Fibroblast of villous mesenchyme (primary cell): ENCODE measurements at regions not wholly inside any gene's neighbourhood (a gene's known extent, or its start where the extent isn't known, plus 50 kb on each side); places are given as distances from the start of the nearest gene placed in this dataset.
"Not testable (repeated sequence)": the region's sequence is repeated elsewhere in the genome, so short reads cannot be mapped to it uniquely, and the experiment has no call there.

Experiments used
- DNase-seq: peaks from one replicate; pipeline ENCODE4 v3.0.0-alpha.2; 2010; ENCODE audit warnings: low read depth
- H3K4me3 ChIP-seq: 2 replicates; pipeline ENCODE4 v1.5.1; 2011; ENCODE audit warnings: low read depth, mild to moderate bottlenecking, low read length
- CTCF ChIP-seq: IDR thresholded peaks from 2 replicates; pipeline ENCODE4 v1.5.1; 2012; ENCODE audit warnings: low read depth, mild to moderate bottlenecking, low read length; ENCODE audit not compliant: insufficient read depth

DNA sequence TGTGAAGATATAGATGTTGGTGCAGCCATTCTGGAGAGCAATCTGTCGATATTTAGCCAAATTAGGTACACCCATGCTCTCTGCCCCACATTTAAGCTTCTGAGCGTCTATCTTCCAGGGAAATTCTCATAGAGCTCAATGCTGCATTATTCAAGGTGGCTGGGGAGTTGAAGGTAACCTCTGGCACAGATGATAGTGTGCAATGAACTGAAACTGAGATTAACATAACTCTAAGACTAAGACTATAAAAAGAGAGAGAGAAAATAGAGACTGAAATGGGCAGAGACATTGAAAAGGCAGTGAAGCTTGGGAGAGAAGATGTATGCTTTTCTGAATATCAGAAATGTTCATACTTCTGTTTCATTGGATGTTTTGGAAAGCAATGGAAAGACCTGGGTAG is 1197.0 kb upstream of the AUTS2 start:
- DNase-seq = no peak
- TF ChIP-seq CTCF = no peak
- H3K4me3 ChIP-seq = no peak overlapping the region

DNA sequence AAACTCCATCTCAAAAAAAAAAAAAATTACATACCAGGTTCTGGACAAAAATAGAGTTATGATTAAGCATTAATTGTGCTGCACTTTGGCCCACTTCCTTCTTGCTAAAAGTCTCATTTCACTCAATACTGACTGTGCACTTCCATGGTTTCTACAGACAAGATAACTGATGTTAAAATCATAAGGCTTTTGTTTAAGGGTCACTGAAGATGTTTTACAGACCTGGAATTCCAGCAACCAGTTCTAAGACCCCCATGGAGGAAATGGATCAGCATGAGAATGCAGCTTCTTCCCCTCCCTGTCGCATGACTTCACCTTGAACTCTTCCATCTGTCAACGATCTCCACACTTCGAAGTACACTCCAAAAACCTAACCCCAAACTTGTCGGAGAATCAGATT is 1191.8 kb upstream of the AUTS2 start:
- no peak for DNase-seq
- no peak overlapping the region for H3K4me3 ChIP-seq
- TF ChIP-seq CTCF = no peak

GRCh38 chr7:68407460-68407859 is 1190.8 kb upstream of the AUTS2 start:
- TF ChIP-seq CTCF = no peak
- H3K4me3 ChIP-seq = no peak overlapping the region
- no peak for DNase-seq

DNA sequence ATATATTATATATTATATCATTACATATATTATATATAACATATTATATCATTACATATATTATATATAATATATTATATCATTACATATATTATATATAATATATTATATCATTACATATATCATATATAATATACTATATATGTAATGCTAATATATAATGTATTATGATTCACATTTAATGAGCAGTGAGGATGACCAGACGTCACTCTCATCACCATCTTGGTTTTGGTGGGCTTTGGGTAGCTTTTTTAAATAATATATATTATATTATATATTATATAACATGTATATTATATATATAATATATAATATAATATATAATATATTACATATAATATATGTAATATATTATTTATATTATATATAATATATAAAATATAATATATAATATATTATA is 1189.4 kb upstream of the AUTS2 start:
- no peak for TF ChIP-seq CTCF
- no peak for DNase-seq
- no peak overlapping the region for H3K4me3 ChIP-seq

DNA sequence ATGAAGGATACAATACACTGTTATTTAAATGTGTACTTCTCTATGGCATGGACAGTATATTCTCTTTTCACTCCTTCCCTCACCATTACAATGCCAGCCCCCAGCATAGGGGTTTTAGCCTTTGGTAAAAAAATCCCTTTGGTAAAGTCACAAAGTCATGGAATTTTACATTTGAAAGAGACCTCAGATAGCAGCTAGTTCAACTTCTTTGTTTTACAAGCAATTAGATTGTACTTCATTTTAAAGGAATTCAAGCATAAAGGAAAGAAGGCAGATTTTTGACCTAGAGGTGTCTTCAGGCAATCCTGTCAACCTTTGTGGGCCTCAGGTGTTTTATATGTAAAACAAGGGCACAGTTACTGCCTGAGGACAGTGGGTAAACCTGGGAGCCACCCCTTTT is 1188.4 kb upstream of the AUTS2 start:
- DNase-seq = no peak
- TF ChIP-seq CTCF = no peak

GRCh38 chr7:68410693-68411092 is 1187.6 kb upstream of the AUTS2 start:
- not testable (repeated sequence) for DNase-seq, H3K4me3 ChIP-seq

More for the DNA sequence above, 1188.4 kb upstream of the AUTS2 start:
- no peak overlapping the region for H3K4me3 ChIP-seq

DNA sequence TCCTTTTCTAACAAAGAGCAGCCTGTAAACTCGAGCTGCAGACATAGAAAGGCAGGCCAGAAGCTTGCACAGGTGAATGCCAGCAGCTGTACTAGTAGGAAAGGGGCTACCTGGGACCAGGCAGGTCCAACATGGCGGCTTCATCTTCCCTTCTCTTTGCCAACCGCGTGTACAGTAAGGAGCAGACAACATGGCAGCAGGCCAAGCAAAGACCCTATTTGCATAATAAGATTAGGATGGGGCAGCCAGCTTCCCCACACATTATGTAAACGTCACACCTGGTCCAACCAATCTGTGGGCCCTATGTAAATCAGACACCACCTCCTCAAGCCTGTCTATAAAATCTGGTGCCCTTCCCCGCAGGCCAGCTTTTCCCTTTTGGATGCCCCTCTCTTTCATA is 1186.5 kb upstream of the AUTS2 start:
- DNase-seq = no peak
- TF ChIP-seq CTCF = no peak
- H3K4me3 ChIP-seq = no peak overlapping the region
